GM12864 (cell line): ENCODE measurements at regions not wholly inside any gene's neighbourhood (a gene's known extent, or its start where the extent isn't known, plus 50 kb on each side); places are given as distances from the start of the nearest gene placed in this dataset.
"Not testable (repeated sequence)": the region's sequence is repeated elsewhere in the genome, so short reads cannot be mapped to it uniquely, and the experiment has no call there.

Experiments used
- DNase-seq: peaks from one replicate; pipeline ENCODE4 v3.0.0-alpha.2; 2011; ENCODE audit warnings: low read depth
- H3K4me3 ChIP-seq: 2 replicates; pipeline ENCODE4 v1.5.1; 2011; ENCODE audit warnings: mild to moderate bottlenecking, low read depth, low read length, control low read depth
- TF ChIP-seq, protein P1 (sequence below): IDR thresholded peaks from 2 replicates; pipeline ENCODE4 v1.5.1; 2011; ENCODE audit warnings: low read depth, mild to moderate bottlenecking, moderate library complexity, low read length, control low read depth, inconsistent platforms; ENCODE audit errors: missing control alignments

DNA sequence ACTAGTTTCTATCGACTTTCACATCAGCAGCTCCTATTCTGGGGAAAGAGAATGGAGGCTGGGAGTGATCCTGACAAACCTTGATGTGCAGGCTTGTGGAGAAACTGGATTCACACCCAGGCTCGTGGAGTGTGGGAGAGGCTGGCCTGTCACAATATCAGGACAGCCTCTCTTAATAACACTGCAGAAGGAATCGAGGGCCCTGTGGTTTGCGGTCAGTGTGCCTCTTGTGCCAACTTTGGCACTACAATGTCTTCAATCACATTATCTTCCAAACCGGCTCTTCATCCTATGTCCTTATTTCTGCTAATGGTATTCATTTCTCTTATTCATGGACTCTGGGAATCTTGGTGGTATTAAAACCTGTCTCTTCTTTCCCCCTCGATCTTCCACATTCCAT lies 92.7 kb downstream of the PRL start:
- DNase-seq, result no peak
- TF ChIP-seq, protein P1, sequence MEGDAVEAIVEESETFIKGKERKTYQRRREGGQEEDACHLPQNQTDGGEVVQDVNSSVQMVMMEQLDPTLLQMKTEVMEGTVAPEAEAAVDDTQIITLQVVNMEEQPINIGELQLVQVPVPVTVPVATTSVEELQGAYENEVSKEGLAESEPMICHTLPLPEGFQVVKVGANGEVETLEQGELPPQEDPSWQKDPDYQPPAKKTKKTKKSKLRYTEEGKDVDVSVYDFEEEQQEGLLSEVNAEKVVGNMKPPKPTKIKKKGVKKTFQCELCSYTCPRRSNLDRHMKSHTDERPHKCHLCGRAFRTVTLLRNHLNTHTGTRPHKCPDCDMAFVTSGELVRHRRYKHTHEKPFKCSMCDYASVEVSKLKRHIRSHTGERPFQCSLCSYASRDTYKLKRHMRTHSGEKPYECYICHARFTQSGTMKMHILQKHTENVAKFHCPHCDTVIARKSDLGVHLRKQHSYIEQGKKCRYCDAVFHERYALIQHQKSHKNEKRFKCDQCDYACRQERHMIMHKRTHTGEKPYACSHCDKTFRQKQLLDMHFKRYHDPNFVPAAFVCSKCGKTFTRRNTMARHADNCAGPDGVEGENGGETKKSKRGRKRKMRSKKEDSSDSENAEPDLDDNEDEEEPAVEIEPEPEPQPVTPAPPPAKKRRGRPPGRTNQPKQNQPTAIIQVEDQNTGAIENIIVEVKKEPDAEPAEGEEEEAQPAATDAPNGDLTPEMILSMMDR, result no peak
- no peak overlapping the region for H3K4me3 ChIP-seq

DNA sequence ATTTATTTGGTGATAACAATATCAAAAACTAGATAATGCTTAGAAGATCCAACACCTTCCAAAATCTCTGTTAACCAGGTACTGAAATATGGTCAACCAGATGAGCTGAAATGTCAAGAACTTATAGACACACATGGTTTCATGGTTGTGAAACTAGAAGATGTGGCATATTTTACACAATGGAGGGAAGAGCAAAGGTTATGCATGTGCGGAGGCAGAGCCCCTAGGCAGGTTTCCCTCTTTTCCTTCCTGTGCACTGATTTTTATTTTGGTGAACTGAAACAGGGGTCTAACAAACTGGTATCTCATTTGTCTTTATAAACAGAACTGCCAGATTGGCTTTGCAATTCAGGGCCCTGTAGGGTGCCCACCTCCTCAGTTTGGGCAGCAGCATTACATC lies 91.6 kb downstream of the PRL start:
- no peak overlapping the region for H3K4me3 ChIP-seq
- TF ChIP-seq, protein P1, result no peak
- DNase-seq, result no peak

DNA sequence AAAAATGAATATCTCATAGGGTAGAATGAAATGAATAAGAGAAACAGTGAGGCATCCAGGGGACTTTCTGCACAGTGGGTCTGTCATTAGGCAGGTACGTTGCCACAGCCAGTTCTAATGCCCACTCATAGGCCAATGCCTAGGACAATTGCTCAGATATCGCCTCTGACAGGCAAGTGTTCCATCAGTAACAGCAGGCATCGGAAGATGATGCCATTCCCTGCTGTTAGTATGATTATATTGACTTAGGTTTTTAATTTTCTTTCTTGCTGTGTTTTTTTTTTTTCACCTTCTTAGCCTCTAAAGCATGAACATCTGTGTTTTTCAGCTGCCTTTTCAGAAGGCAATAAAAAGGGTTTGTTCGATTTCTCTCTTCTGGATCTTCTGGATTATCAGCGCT lies 90.7 kb downstream of the PRL start:
- no peak overlapping the region for H3K4me3 ChIP-seq
- DNase-seq, result no peak
- TF ChIP-seq, protein P1, result no peak

- TF ChIP-seq, protein P1, result no peak
- no peak overlapping the region for H3K4me3 ChIP-seq
- no peak for DNase-seq
Measured at GRCh38 chr6:22208026-22208425, 88.8 kb downstream of the PRL start.

DNA sequence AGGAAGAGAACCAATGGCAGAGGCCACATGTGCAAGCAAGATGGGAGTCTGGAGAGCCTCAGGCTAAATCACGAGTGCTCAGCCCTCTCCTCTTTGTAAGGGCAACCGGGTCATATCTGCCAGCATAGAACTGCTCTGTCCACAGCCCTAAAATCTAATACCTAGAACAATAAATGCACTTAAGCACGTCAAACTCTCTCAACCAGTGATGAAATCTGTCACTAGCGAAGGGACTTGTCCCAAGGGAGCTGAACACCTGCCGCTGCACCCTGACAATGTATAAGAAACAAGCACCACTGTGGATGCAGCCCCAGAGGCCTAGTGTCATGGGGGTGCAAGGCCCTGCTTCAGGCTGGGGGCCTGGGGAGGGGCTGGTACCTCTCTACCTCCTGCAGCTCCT lies 82.5 kb downstream of the PRL start:
- no peak for DNase-seq

DNA sequence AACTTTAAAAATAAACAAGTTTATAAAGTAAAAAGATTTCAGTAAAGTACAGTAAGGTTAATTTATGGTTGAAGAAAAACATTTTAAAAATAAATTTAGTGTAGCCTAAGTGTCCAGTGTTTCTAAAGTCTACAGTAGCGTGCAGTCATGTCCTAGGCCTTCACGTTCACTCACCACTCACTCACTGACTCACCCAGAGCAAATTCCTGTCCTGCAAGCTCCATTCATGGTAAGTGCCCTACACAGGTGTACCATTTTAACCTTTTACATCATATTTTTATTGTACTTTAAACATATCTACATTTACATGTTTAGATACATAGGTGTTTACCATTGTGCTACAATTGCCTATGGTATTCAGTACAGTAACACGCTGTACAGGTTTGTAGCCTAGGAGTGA lies 81.4 kb downstream of the PRL start:
- H3K4me3 ChIP-seq, DNase-seq: not testable (repeated sequence)

More for the DNA sequence above, 82.5 kb downstream of the PRL start:
- H3K4me3 ChIP-seq, result no peak overlapping the region
- TF ChIP-seq, protein P1, result no peak

DNA sequence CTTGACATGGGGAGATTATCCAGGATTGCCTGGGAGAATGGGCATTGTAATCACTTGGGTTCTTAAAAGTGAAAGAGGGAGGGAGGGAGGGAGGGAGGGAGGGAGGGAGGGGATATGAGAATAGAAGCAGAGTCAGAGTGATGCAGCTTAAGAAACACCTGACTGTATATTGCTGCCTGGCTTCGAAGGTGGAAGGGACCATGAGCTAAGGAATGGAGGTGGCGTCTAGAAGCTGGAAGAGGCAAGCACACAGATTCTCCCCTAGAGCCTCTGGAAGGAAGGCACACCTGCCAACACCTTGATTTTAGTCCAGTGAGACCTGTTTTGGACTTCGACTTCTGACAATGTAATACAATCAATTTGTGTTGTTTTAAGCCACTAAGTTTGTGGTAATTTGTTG lies 78.4 kb downstream of the PRL start:
- H3K4me3 ChIP-seq, result no peak overlapping the region
- DNase-seq, result no peak
- TF ChIP-seq, protein P1, result no peak

GRCh38 chr6:22219925-22220324 lies 76.9 kb downstream of the PRL start:
- no peak for DNase-seq
- TF ChIP-seq, protein P1, result no peak
- H3K4me3 ChIP-seq, result no peak overlapping the region
